ENCODE measurements at regions not wholly inside any gene's neighbourhood (a gene's known extent, or its start where the extent isn't known, plus 50 kb on each side); places are given as distances from the start of the nearest gene placed in this dataset.

- Histone ChIP-seq H4K20me1 (ENCODE audit: low read depth) (no peaks in the 10 kb centered on the region), H3F3A (ENCODE audit: low read depth) (no peaks in the 10 kb centered on the region), H3K4me1 (no peaks in the 10 kb centered on the region), H3K9ac (no peak overlapping the region), H3K9me3 (ENCODE audit: low read depth) (no peaks in the 10 kb centered on the region), H3K27me3 (no peaks in the 10 kb centered on the region), H2AFZ (replicated peaks) (peak overlapping the region; percentile 20), H3K79me2 (ENCODE audit: low read depth) (no peaks in the 10 kb centered on the region), H3K27ac (no peak overlapping the region), H3K4me3 (no peak overlapping the region), H3K4me2 (no peak overlapping the region), H3K36me3 (no peaks in the 10 kb centered on the region)
- H3K4me3 Mint-ChIP-seq, result no peak overlapping the region
- H3K27me3 Mint-ChIP-seq (ENCODE audit: insufficient read depth, low read depth), result no peaks in the 10 kb centered on the region
- TF ChIP-seq EZH2phosphoT487 (IDR thresholded peaks at IDR 0.05) (no peak), CTCF (IDR thresholded peaks at IDR 0.05) (no peak), EZH2 (IDR thresholded peaks at IDR 0.05) (no peak)
- DNase-seq (ENCODE audit: low spot score), result no peak
- no peaks in the 10 kb centered on the region for H3K36me3 Mint-ChIP-seq
- no peaks in the 10 kb centered on the region for H3K4me1 Mint-ChIP-seq
- H3K27ac Mint-ChIP-seq, result no peak overlapping the region
- no peaks in the 10 kb centered on the region for H3K9me3 Mint-ChIP-seq
Measured at GRCh38 chr5:21687621-21688020, 1165.5 kb downstream of the CDH12 start.

- H3F3A ChIP-seq (ENCODE audit: low read depth), result no peaks in the 10 kb centered on the region
- no peaks in the 10 kb centered on the region for H4K20me1 ChIP-seq (ENCODE audit: low read depth)
- H3K9ac ChIP-seq, result no peak overlapping the region
- Mint-ChIP-seq H3K36me3 (no peaks in the 10 kb centered on the region), H3K27ac (no peak overlapping the region), H3K9me3 (no peaks in the 10 kb centered on the region), H3K27me3 (ENCODE audit: insufficient read depth, low read depth) (no peaks in the 10 kb centered on the region), H3K4me3 (no peak overlapping the region), H3K4me1 (no peaks in the 10 kb centered on the region)
- H3K27me3 ChIP-seq, result no peaks in the 10 kb centered on the region
- no peaks in the 10 kb centered on the region for H3K9me3 ChIP-seq (ENCODE audit: low read depth)
- H3K79me2 ChIP-seq (ENCODE audit: low read depth), result no peaks in the 10 kb centered on the region
- H3K4me1 ChIP-seq, result no peaks in the 10 kb centered on the region
- no peak overlapping the region for H3K4me3 ChIP-seq
- H2AFZ ChIP-seq (replicated peaks), result no peak overlapping the region
- H3K4me2 ChIP-seq, result no peak overlapping the region
- TF ChIP-seq EZH2 (IDR thresholded peaks at IDR 0.05) (no peak), EZH2phosphoT487 (IDR thresholded peaks at IDR 0.05) (no peak)
- no peak overlapping the region for H3K27ac ChIP-seq
- H3K36me3 ChIP-seq, result no peaks in the 10 kb centered on the region
- no peak for DNase-seq (ENCODE audit: low spot score)
Measured at GRCh38 chr5:21686706-21687105, 1166.4 kb downstream of the CDH12 start.

- no peak overlapping the region for H3K9ac ChIP-seq
- H2AFZ ChIP-seq (replicated peaks), result no peak overlapping the region
- TF ChIP-seq EZH2 (IDR thresholded peaks at IDR 0.05) (no peak), EZH2phosphoT487 (IDR thresholded peaks at IDR 0.05) (no peak), CTCF (IDR thresholded peaks at IDR 0.05) (no peak)
- no peaks in the 10 kb centered on the region for H3K27me3 ChIP-seq
- H3K9me3 ChIP-seq (ENCODE audit: low read depth), result no peaks in the 10 kb centered on the region
- no peak overlapping the region for H3K4me3 ChIP-seq
- no peak for DNase-seq (ENCODE audit: low spot score)
- no peaks in the 10 kb centered on the region for H3K4me1 ChIP-seq
- no peak overlapping the region for H3K4me2 ChIP-seq
- Mint-ChIP-seq H3K9me3 (no peaks in the 10 kb centered on the region), H3K4me3 (no peak overlapping the region), H3K27ac (no peak overlapping the region), H3K27me3 (ENCODE audit: insufficient read depth, low read depth) (no peaks in the 10 kb centered on the region), H3K4me1 (no peaks in the 10 kb centered on the region), H3K36me3 (no peaks in the 10 kb centered on the region)
- no peaks in the 10 kb centered on the region for H3K79me2 ChIP-seq (ENCODE audit: low read depth)
- no peak overlapping the region for H3K27ac ChIP-seq
- H3K36me3 ChIP-seq, result no peaks in the 10 kb centered on the region
- H3F3A ChIP-seq (ENCODE audit: low read depth), result no peaks in the 10 kb centered on the region
- H4K20me1 ChIP-seq (ENCODE audit: low read depth), result no peaks in the 10 kb centered on the region
Measured at GRCh38 chr5:21685522-21685921, 1167.6 kb downstream of the CDH12 start.

GRCh38 chr5:21684992-21685391, 1168.2 kb downstream of the CDH12 start:
- Mint-ChIP-seq H3K27me3 (ENCODE audit: insufficient read depth, low read depth) (no peaks in the 10 kb centered on the region), H3K36me3 (no peaks in the 10 kb centered on the region), H3K4me1 (peaks cover 3% of the 10 kb centered on the region), H3K4me3 (no peak overlapping the region), H3K9me3 (no peaks in the 10 kb centered on the region), H3K27ac (no peak overlapping the region)
- Histone ChIP-seq H4K20me1 (ENCODE audit: low read depth) (no peaks in the 10 kb centered on the region), H3K4me1 (no peaks in the 10 kb centered on the region), H3K27ac (no peak overlapping the region), H2AFZ (replicated peaks) (no peak overlapping the region), H3K4me3 (no peak overlapping the region), H3F3A (ENCODE audit: low read depth) (no peaks in the 10 kb centered on the region), H3K4me2 (no peak overlapping the region), H3K9ac (no peak overlapping the region), H3K79me2 (ENCODE audit: low read depth) (no peaks in the 10 kb centered on the region), H3K36me3 (no peaks in the 10 kb centered on the region), H3K9me3 (ENCODE audit: low read depth) (no peaks in the 10 kb centered on the region), H3K27me3 (no peaks in the 10 kb centered on the region)
- TF ChIP-seq CTCF (IDR thresholded peaks at IDR 0.05) (no peak), EZH2phosphoT487 (IDR thresholded peaks at IDR 0.05) (no peak), EZH2 (IDR thresholded peaks at IDR 0.05) (no peak)
- no peak for DNase-seq (ENCODE audit: low spot score)

All from neural progenitor cell (in vitro differentiated cells).